Raji (cell line): ENCODE measurements at regions not wholly inside any gene's neighbourhood (a gene's known extent, or its start where the extent isn't known, plus 50 kb on each side); places are given as distances from the start of the nearest gene placed in this dataset.

Source experiments
- POLR2A ChIP-seq: IDR thresholded peaks from 2 replicates; pipeline ENCODE4 v1.6.1; 2011; ENCODE audit warnings: low read depth, low read length, control low read depth; ENCODE audit not compliant: insufficient read depth

DNA sequence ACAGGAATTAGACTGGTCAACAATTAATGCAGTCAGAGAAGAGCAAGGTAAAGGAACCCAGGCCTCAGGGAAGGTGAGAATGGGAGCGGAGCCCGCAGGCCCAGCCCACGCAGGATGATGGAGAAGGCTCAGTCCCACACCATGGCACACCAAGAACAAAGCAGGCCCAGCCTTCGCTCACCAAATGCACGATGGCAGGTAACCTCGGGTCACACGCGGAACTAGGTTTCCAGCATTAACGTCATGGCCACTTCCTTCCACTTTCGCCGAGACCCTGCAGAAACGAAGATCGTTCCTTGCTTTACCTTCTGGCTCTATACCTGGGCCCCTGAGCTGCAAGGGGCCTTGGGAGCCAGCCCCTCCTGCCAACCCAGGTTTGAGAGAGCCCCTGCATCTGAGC lies 240.2 kb upstream of the C1orf174 start:
- no peak for TF ChIP-seq POLR2A

DNA sequence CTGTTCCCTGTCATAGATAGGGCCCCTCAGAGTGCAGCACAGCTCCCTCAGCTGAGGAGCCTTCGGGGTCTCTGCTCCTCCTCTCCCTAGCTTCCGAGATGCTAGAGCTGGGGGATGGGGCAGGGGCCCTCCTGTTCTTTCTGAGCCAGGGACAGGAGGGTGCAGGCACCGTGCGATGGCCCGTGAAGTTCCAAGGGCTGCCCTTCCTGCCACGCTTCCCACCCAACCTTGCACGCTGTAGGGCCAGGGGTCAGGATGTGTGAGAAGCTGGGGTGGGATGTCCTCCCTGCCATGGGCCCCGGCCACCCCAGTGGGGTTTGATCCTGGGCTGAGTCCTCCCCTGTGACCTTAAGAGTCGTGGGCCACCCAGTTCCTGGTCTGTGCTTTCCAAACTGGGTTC lies 240.7 kb upstream of the C1orf174 start:
- TF ChIP-seq POLR2A = no peak

DNA sequence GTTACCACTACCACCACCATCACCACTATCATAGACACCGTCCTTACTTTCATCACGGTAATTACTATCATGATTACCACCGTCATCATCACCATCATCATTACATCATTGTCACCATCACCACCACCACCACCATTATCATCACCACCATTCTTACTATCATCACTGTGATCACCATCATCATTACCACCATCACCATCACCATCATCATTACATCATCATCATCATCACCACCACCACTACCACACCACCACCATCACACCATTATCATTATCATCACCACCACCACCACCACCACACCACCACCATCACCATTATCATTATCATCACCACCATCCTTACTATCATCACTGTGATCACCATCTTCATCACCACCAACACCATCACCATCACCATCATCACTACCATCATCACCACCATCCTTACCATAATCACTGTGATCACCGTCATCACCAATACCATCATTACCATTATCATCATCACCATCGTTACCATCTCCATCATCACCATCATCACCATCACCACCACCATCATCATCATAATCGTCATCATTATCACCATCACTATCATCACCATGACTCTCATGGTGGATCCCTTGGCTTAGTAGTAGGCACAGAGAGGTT lies 244.4 kb upstream of the C1orf174 start:
- TF ChIP-seq POLR2A = no peak

DNA sequence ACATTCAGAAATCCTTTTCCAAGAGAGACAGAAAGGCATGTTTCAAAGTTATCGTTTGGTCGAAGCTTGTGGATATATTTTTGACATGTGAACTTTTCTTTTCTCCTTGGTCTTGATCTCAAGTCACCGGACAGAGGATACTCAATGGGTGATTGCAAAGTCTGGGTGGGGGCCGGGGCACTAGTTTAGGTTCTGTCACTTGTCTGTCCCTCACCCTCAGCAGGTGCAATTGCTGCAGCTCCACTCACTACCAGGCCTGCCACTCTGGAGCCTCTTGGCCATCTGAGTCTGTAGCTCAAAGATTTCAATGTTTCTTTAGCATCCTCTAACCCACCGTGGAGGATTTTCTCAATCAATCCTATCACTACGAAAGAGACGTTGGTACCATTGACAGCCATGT lies 246.0 kb upstream of the C1orf174 start:
- TF ChIP-seq POLR2A = no peak

DNA sequence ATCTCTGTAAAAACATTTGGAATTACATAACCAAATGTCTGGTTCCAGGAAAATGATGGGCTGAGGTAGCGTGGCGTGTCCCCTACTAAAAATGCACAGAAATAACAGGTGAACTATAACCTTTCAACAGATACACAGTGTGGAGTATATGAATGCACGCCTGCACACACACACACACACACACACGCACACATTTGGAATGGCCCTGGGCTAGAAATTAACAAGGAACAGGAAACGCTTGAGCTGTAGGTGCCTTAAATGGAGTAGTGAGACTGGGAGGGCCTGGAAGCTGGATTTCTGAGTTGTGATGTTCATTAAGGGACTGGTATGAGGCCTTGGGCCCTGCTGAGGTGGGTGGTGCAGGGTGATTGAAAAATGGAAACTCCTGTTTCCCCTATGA lies 246.5 kb upstream of the C1orf174 start:
- TF ChIP-seq POLR2A = no peak

DNA sequence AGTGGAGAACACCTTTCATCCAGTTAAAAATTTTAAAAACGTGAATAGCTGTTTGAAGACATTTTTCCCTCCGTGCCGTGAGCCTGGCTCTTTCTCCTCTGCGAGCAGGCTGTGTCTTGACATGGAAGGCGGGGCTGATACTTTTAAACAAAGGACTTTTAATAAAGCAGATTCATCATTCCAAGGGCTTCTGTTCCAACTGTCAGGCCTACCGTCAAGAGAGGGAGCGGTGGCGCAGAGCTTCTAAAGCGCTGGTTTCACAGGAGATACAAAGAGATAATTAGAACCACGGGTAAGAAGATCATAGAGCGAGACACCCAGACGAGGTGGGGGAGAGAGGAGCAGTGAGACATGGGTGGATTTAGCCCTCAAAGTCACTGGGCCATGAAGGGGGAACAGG lies 247.4 kb upstream of the C1orf174 start:
- TF ChIP-seq POLR2A = no peak

DNA sequence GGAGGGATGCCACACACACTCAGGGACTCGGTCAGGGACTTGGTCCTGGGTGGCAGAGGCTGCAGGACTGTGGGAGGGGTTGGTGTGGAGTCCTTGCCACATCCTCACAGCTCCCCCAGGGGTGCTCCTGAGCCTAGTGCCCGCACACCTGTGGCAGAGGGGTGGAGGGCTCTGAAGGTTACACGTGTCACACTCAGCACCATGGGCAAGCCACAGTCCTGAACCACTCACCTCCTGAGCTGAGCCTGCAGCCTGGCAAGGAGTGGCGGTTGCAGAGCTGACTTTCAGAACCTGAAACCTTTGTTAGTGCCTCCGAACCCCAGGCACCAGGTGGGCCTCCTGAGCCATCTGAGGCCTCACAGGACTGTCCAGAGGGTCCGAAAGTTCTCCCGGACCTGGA lies 249.2 kb upstream of the C1orf174 start:
- no peak for TF ChIP-seq POLR2A

DNA sequence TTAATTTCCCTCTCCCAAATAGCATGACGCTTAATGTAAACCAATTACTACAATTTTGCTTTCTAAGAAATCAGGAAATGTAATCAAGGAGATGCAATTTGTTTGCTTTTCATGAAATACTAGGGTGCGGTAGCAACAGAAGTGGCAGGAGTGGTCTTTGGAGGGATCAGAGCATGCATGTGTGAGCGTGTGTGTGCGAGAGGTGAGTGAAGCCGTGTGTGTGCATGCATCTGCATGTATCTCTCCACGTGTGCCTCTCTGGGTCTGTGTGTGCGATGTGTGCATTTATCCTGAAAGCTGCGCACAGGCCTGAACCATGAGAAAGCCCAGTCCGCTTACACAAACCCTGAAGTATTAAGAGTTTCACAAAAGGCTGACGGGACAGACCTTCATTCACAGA lies 249.8 kb upstream of the C1orf174 start:
- no peak for TF ChIP-seq POLR2A

DNA sequence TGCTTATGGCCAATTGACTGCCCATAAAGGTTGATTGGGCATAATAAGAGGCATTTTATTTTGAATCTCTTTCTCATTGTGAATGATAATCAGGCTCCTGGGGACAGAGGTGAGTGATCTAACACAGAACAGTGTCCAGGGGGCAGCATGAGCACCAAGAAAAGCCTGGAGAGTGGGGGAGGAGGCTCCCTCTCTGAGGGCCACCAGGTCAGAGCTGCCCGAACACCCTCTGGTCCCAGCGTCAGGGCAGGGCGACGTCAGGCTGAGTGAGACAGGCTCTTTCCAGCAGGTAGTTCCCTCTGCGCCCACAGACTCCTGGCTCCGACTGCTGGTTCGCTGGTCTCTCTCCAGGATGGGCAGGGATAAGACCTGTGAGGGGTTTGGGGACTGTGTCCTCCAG lies 250.2 kb upstream of the C1orf174 start:
- no peak for TF ChIP-seq POLR2A

DNA sequence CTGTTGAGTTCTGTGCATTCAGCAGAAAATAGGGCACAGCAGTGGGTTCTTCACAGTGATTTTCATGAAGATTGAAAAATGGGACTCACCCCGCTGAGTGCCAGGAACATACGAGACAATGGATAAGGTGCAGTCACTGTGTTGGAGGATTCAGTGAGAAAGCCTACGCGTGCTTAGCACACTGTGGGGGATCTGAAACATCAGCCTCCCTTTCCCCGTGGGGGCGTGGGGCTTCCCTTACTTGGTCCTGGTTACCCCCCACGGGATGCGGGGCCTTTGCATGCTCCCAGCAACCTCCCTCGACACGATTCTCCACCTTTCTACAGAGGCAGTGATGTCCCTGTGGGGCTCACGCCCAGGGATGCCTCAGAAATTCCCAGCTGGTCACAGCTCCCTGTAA lies 252.2 kb upstream of the C1orf174 start:
- no peak for TF ChIP-seq POLR2A

DNA sequence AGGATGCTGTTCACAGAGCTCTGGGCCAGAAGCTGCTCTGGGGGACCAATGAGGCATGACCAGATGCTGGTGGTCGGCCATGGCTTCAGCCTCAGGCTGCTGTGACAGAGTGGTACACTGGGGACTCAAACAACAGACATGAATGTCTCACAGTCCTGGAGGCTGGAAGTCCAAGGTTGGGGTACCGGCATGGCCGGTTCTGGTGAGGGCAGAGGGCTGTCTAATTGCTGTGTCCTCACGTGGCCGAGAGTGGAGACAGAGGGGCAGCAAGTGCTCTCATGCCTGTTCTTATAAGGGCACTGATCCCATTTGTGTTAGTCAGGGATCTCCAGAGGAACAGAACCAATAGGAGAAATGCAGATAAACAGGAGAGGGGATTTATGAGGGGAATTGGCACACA lies 253.5 kb upstream of the C1orf174 start:
- TF ChIP-seq POLR2A = no peak

DNA sequence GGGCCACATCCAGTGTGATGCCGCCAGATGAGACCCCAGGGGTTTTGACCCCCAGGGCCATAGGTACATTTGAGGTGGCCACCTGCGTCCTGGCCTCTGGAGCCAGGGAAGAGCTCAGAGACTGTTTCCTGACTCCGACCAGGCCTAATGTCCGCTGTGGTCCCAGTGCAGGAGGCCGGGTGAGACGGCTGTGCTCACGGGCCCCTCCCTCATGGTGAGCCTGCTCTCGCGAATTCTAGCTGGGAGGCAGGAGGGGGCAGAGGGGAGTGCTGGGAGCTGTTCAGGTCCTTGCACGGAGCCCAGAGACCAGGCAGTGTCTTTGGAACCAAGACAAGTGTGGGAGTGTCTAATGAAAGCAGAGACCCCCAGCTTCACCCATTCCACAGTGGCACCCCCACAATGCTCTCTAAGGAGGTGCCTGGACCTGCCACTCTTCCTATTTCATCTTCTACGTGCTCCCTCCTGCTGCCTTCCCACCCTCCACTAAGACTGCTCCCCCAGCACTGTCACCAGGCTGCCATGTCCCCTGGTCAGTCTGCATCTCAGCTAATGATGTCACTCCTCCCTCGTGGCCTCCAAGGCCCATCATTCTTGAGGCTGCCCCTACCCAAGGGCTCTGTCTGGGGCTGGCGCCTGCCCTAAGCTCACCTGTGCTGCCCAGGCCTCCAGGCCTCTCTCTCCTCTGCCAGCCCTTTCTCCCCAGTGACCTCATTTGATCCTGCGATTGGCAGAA lies 256.3 kb upstream of the C1orf174 start:
- no peak for TF ChIP-seq POLR2A

DNA sequence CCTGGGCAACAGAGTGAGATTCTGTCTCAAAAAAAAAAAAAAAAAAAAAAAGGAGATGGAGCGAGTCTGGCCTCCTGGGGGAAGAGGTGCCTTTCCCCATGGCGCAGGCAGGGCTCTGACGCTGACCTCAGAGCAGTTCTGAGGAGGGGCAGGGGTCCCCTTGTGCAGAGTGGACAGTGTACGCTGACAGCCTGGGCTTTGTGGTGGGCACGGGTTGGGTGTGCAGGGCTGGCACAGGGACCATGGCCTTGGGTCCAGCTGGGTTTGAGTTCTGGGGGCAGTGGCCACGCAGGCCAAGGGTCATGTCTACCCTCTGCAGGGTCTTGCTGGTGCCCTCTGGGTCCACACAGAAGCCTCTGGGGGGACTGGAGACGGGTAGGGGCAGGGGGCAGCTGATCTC lies 260.1 kb upstream of the C1orf174 start:
- no peak for TF ChIP-seq POLR2A

DNA sequence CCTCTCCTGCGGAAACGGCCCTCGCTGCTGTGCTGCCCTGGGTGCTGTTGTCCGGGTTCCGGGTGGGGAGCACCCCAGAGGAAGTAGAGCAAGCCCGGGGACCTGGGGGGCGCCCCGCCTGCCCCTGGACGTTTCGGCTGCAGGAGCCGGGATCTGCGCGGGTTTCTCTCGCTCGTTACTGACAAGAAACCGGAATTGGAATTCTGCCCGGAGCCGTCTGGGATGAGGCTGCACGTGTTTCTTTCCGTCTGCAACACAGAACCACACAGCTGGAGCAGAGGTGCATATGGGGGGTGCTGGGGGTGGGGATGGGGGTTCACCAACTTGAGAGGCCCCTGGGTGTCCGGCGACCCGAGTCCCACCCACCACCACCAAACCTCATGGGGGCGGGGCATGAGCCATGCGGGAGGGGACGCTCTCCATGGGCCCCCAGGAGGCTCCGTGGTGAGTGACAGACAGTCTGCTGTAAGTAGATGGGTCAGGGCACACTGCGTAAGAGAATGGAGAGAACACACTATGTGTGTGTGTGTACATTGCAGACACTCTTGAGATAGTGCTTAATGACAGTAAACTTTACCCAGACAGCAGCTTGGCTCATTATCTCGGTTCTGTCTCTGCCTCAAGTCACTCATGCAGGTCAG lies 261.4 kb upstream of the C1orf174 start:
- TF ChIP-seq POLR2A = no peak

DNA sequence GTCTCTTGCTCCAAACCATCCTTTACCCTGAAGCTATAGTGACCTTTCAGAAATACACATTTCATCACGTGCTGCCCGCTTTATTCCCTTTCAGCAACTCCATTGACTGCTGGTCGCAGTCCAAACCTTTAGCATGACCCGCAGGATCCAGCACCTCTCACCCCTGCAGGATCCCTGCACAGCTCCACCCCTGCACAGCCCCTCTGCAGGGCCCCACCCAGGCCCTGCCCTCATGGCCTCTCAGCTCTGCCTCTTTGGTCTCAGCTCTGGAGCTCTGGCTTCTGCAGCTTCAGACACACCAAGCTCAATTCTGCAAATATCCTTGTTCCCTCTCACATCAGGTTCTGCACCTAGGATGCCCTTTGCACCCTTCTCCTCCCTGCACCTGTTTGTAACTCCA lies 264.9 kb upstream of the C1orf174 start:
- TF ChIP-seq POLR2A = no peak

DNA sequence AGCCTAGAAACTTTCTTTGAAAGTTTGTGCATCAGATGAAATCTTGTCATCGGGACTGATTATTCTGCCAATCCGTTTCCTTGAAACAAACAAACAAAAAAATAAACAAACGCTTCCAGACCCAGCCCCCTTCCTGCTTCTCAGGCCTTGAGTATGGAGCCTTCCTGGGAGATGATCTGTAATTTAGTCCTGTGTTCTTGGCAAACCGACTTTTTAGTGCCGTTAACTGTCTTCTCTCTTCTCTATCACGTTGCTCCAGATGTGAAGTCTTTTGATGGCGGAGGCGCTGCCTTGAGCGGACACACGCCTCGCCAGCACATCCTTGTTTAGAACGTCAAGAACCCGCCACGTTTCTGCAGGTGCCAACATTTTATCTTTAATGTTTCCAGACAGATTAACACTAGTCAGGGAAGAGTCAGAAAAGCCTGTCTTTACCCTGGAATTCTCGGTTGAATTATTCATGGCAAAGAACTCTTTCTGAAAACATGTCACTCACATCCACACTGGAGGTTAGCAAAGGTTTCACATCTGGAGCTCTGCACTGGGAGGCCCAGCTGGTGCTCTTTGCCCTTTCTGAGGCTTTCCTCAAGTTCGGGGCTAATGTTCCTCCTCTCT lies 265.7 kb upstream of the C1orf174 start:
- no peak for TF ChIP-seq POLR2A

DNA sequence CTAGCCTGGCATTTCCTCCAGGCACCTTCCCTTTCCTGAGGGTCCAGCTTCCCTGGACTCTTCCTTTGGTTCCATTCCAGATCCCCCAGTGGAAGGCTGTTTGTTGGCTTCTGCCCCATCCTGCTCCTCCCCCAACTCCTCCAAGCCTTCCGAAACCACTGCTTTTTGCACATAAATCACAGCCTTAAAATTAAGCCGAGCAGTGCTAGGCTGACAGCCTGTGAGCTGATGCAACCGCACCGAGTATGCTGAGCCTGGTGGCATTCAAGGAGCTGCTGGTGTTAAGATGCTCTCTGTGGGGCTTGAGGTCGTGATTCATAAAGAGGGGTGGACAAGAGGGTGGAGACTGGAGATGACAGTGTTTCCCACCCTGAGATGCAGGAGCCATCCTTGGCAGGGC lies 266.6 kb upstream of the C1orf174 start:
- no peak for TF ChIP-seq POLR2A

DNA sequence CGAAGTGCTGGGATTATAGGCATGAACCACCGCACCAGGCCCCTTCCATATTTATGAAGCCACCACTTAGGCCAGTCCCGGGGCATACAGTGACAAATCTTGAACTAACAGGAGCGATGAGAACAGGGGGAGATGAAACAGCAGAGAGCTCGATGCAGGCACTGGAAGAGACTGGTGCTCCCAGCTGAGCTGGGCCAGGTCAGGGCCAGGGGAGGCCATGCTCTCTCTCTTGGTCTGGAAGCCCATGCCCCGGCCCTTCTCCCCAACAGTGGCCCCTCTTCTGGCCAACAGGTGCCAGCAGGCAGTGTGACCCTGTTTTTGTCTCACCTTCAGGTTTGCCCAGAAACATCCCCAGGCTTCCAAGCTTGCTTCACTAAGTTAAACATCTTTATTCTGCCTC lies 269.9 kb upstream of the C1orf174 start:
- no peak for TF ChIP-seq POLR2A
